ENCODE measurements at regions not wholly inside any gene's neighbourhood (a gene's known extent, or its start where the extent isn't known, plus 50 kb on each side); places are given as distances from the start of the nearest gene placed in this dataset.
"Not testable (repeated sequence)": the region's sequence is repeated elsewhere in the genome, so short reads cannot be mapped to it uniquely, and the experiment has no call there.

DNA sequence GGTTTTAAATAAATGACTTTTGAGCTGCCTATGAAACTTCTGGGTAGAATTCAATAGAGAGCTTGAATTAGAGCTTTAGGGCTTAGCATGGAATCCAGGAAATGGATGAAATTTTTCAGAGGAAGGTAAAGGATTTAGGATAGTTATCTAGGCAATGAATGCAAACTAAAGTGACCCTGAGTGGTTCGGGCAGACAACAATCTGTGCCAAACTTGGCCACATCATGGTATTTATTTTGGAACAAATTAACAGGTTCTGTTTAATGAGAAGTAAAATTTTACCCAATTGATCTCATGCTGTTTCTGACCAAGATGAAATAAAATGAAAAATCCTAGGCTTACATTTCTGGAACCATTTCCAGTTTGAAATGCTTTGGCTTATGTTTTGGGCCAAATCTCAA, 934.4 kb downstream of the MAT2B start:
- no peak overlapping the region for H3K4me3 ChIP-seq (ENCODE audit: low read depth, low read length)

DNA sequence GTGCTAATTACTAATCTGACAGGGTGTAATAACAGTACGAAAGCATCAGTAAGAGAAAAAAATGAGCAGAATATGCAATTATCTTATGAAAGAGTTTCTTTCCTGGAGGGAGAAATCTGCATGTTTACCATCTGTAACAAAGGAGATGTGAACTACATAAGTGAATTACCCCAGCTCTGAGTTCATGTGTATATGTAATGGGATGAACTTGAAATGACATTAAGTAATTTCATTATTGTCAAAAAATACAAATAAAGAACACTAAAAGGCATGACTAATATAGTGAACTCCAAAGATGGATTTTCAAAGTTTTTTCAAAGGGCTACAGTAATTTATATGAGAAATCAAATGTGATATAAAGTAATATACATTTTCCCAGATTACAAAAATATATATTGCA, 944.0 kb downstream of the MAT2B start:
- no peak overlapping the region for H3K4me3 ChIP-seq (ENCODE audit: low read depth, low read length)

DNA sequence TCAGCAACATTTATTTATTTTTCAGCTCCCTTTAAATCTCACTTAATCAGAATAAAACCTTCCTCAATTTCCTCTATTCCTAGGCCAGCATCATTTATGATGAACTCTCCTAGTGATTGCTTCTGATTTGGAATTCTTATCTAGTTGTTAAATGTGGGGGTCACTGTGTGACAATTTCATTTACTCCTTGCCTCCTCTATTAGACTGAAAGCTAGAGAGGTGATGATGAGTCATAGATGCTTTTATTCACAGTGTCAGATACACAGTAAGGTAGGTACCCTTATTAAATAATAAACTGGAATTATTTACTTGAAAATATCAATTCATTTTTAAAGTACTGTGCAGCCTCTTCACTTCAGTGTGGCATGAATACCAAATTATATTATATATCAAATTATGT, 960.6 kb downstream of the MAT2B start:
- H3K4me3 ChIP-seq (ENCODE audit: low read depth, low read length), result no peak overlapping the region

- H3K4me3 ChIP-seq (ENCODE audit: low read depth, low read length), result no peak overlapping the region
Measured at GRCh38 chr5:164470312-164470711, 964.9 kb downstream of the MAT2B start.

DNA sequence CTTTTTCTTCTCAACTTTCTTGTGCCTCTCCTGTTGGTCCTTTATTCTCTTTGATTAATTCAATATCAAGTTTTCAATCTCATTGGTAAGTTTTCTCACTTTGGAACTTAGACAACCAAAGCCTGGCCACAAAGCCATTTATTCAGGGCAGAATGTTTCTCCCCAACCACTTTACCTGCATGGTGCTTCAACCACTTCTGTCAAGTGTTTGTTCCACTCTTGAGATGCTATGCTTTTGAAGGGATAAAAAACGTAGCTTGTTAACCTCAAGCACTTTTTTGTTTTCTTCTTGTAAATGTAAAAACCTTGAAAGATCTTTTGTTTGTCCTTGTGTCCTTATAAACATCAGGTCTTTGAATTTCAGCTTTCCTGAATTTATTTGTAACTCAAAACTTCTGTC, 966.7 kb downstream of the MAT2B start:
- no peak overlapping the region for H3K4me3 ChIP-seq (ENCODE audit: low read depth, low read length)

DNA sequence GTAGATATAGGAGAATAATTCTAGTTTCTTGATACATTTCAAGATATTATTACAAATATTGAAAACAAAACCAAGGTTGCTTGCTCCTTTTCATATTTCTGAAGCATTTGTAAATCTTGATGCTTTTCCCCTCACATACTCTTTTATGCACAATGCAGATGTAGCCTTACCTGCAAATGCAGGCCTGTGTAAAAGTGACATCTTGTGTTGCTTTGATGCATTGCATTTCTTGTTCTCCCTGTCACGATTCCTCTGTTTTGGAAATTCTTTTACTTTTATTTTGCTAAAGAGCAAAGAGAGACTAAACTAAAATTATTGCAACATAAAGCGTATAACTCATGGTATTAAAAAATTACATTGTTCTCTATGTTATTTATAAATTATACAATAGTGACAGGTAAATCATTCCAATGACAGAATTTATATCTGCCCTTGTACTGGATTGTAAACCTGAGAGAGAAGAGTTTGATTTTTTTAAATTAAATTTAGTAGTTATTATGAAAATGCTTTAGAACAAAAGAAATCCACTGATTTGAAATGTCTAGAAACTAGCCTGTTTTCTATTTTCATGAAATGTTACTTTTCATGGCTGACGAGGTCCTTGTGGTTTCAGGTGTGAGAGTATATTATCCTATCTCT, 970.0 kb downstream of the MAT2B start:
- H3K4me3 ChIP-seq (ENCODE audit: low read depth, low read length), result no peak overlapping the region

- H3K4me3 ChIP-seq (ENCODE audit: low read depth, low read length), result no peak overlapping the region
Measured at GRCh38 chr5:164481270-164481669, 975.9 kb downstream of the MAT2B start.

GRCh38 chr5:164482351-164482750, 976.9 kb downstream of the MAT2B start:
- no peak overlapping the region for H3K4me3 ChIP-seq (ENCODE audit: low read depth, low read length)

DNA sequence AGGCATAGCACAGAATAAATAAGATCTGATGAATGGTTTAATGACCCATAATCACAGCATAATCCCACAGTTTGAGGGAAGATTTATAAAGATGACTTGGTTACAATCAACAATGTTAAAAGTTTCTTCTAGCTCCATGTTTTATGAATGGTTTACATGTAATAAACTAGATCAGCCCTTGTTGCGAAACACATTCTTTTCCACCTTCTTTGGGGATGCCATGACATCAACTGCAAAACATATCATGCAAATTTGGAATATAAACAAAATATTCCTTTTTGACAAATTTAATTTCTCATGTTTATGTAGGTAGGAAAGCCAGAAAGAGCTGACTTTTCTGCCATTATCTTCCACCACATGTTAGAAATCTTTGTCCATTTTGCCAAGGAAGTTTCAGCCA, 979.5 kb downstream of the MAT2B start:
- H3K4me3 ChIP-seq (ENCODE audit: low read depth, low read length), result no peak overlapping the region

DNA sequence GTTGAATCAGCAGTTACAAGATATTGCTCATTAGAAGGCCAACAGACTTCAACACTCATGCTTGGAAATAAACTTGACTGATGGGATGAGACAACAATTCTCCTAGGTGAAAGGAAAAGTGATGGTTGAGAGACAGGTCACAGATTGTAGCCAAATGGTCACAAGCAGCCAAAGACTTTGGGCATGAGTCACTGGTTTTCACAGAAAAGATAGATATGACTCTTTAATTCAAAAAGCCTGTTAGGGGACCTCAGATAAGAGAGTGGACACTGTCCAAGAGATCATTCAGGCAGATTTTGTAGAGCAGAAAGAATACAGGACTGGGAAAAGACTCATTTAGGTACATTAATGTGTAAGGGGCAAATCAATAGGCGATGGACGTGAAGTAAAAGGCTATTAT, 982.5 kb downstream of the MAT2B start:
- no peak overlapping the region for H3K4me3 ChIP-seq (ENCODE audit: low read depth, low read length)

- no peak overlapping the region for H3K4me3 ChIP-seq (ENCODE audit: low read depth, low read length)
Measured at GRCh38 chr5:164497311-164498064, 992.1 kb downstream of the MAT2B start.

GRCh38 chr5:164498438-164498837, 993.0 kb downstream of the MAT2B start:
- H3K4me3 ChIP-seq (ENCODE audit: low read depth, low read length), result no peak overlapping the region

DNA sequence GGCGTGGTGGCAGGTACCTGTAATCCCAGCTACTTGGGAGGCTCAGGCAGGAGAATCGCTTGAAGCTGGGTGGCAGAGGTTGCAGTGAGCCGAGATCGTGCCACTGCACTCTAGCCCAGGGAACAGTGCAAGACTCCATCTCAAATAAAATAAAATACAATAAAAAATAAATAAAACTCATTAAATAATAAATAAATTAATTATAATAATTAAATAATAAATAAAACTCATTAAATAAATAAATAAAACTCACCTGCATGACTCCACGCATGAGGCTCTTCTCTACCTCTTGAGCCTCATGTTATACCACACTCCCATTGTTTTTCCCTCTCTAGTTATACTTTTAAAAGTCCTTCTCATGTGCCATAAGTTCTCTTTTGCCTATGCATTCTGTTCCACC, 995.4 kb downstream of the MAT2B start:
- H3K4me3 ChIP-seq (ENCODE audit: low read depth, low read length), result no peak overlapping the region

DNA sequence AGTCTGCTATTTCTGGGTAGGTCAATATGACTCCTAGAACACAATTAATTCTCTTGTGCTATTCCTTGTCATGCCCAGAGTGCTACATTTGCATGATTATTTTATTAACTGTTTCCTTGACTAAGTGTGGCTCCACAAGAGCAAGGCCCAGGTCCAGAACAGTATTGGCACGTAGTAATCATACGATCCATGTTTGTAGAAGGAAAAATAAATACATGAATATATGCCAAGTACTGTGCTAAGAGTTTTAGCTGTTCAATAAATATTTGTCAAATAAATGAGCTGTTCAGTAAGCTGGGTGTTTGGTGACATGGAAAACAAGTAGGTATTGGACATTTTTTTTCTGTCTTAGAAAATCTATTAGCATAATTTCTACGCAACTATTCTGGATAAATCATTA, 995.9 kb downstream of the MAT2B start:
- H3K4me3 ChIP-seq (ENCODE audit: low read depth, low read length), result no peak overlapping the region

DNA sequence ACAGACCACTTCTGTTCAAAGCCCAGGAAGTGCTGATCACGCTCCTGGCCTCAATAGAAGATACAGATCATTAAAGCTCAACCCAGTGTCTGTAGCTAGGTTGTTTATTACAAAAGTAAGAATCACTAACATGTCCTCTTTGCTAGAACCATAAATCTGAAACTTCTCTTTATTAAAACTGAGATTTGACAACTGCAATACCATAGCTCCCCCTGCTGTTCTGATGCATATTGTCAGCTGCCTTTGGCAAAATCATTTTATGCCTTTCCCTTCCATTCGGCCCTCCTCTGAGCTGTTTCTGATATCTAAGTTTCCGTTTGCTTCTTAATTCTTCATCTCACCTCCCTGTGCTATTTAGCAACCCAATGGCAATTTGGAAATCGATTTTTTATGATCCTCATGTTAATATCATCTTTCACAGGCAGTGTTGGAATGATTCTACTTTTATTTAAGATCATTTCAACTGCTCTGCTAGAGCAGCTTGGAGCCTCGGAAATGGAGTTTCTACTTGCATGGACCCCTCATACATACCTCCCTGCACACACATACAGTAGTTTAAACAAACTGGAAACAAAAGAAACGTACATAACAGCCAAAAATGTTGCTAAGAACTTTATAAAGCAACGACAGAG, 998.8 kb downstream of the MAT2B start:
- H3K4me3 ChIP-seq (ENCODE audit: low read depth, low read length), result no peak overlapping the region

GRCh38 chr5:164505791-164506190, 1000.4 kb downstream of the MAT2B start:
- H3K4me3 ChIP-seq (ENCODE audit: low read depth, low read length), result no peak overlapping the region

- no peak overlapping the region for H3K4me3 ChIP-seq (ENCODE audit: low read depth, low read length)
Measured at GRCh38 chr5:164518067-164518740, 1012.8 kb downstream of the MAT2B start.

DNA sequence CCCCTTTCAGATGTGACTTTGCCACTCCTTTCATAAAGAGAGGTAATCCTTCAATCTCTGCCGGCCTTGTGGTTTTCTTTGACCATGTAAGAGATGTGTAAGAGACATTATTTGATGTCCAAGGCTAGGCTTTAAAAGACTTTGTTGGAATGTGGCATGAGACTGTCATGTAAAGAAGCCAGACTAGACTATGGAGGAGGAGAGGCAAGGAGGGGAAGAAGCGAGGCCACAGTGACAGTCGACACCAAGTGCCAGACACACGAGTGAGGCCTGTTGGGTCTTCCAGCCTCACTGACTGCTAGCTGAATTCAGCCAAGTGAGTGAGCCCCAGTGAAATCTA, 1013.3 kb downstream of the MAT2B start:
- no peak overlapping the region for H3K4me3 ChIP-seq (ENCODE audit: low read depth, low read length)

- no peak overlapping the region for H3K4me3 ChIP-seq (ENCODE audit: low read depth, low read length)
Measured at GRCh38 chr5:164532235-164532900, 1026.9 kb downstream of the MAT2B start.

DNA sequence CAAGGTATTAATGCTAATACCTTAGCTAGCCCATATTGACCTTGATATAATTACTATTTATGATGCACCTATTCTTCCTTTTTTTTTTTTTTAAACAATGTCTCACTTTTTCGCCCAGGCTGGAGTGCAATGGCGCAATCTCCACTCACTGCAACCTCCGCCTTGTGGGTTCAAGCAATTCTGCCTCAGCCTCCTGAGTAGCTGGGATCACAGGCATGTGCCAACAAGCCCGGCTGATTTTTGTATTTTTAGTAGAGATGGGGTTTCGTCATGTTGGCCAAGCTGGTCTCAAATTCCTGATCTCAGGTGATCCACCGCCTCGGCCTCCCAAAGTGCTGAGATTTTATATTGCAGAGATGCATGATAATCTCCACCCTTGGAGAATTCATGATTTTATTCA, 1028.0 kb downstream of the MAT2B start:
- not testable (repeated sequence) for H3K4me3 ChIP-seq (ENCODE audit: low read depth, low read length)

DNA sequence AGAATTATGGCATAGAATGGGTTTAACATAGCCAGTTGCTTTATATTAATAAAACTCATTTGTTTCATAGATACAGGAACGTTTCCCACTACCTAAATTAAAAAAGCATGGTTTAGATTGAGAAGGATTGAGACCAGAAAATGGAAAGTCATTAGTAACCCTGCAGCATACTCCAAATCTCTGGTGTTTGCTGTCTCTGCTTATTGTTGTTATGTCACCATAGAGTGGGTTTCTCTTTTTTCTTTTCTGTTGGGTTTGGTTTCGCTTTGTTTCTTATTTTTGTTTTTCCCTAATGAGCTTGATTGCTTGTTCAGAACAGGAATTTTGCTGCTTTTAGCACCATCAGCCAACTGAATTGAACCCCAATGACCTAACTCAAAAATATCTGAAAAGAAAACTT, 1034.8 kb downstream of the MAT2B start:
- H3K4me3 ChIP-seq (ENCODE audit: low read depth, low read length), result no peak overlapping the region

Measured in iPS-11a (cell line).